Left cardiac atrium (tissue), 4 donors: ENCODE measurements at regions not wholly inside any gene's neighbourhood (a gene's known extent, or its start where the extent isn't known, plus 50 kb on each side); places are given as distances from the start of the nearest gene placed in this dataset.

Experiments
- ATAC-seq, 2 donors: fragments of 200-7000 bp; cut with Tn5 transposase; one replicate each; pipeline ENCODE4 v1.9.1; 2020; ENCODE audit warnings: mild to moderate bottlenecking in 2 of 2, moderate library complexity in 2 of 2
- DNase-seq: peaks from one replicate; pipeline ENCODE4 v3.0.0-alpha.2; 2020
- intact Hi-C, 2 donors: fragments of 100-400 bp; cut with DNase I; formaldehyde crosslinking; loops; one replicate each; pipeline versions ENCODE4 v1.14.1 to v1.15.1; 2022 to 2023
- donor health status: DM: no; HTN: yes; CAD: no.
- donor health status: DM: no; HTN: yes; CAD: no; lungs with severe emphysema.
- donor health status: DM: yes; HTN: yes; CAD: no.
- donor health status: Dilated cardiomyopathy.

DNA sequence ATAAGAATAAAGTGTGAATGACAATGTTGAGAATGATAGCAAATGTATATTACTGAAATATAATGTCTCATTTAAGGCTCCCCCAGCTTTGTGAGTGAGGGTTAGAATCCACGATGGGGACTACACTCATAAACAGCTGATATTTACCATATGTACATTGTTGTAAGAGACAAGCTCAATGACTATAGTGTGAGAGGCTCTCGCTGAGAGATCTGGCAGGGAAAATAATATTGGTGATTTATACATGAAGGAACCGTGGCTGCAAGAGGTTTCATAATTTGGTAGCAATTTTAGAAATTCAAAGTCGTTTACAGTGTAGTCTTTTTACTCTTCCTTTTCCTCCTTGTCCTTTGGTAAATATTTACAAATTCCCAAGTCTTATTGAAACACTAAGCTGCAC lies 342.2 kb upstream of the AKR1E2 start:
- intact Hi-C loops = no loop called here
- ATAC-seq (no peak), DNase-seq (no peak)

DNA sequence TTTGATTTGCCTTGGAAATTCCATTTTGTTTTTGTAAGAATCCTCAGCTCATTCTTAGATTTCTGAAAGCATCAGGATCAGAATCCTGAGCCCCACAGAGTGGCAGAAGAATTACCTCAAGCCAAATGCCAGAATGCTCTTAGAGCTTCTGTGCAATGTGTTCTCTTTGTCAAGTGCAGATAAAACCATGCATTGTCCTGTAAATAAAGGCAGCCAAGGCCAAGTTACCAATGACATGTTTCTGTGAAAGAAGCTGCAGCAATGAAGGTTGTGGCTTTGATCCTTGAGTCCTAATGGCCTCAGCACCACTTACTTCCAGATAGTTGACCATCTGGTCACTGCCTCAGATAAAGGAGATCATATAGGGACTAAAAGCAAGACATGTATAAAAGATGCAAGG lies 343.3 kb upstream of the AKR1E2 start:
- no peak for DNase-seq
- no peak for ATAC-seq
- intact Hi-C loops = no loop called here

DNA sequence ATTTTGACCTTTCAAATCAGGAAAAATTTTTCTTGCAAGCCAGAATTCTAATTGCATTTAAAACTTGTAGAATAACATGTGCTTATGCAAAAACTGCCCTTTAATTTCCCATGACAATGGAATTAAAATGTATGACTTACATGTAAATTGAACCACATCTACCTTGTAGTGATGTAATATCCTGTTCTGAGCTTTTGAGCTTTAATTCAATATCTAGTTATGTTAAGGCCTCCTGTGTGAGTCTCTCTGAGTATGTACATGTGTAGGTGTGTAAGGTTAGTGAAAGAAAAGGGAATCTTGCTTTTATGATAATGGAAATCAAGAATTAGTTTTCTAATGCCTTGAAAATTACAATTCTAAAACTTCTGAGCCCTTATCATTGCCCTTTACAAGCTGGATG lies 344.8 kb upstream of the AKR1E2 start:
- no peak for DNase-seq
- intact Hi-C loops = no loop called here
- ATAC-seq = no peak

DNA sequence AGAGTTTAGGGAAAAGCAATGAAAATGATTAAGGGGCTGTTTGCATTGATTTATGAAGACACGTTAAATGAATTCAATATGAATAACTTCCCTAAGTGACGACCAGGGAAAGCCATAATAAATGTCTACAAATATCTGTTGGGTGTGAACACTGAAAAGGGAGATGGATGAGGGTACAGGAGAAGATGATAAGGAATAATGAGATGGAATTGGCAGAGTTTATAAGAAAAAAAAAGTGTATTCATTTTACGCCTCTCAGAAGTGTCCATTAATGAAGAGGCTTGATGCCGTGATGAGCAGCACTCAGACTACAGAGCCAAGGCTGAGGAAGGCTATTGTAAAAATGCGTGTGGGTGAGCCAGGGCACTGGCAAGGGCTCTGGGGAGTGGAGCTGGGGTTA lies 346.7 kb upstream of the AKR1E2 start:
- intact Hi-C loops = no loop called here
- no peak for DNase-seq
- ATAC-seq = no peak

DNA sequence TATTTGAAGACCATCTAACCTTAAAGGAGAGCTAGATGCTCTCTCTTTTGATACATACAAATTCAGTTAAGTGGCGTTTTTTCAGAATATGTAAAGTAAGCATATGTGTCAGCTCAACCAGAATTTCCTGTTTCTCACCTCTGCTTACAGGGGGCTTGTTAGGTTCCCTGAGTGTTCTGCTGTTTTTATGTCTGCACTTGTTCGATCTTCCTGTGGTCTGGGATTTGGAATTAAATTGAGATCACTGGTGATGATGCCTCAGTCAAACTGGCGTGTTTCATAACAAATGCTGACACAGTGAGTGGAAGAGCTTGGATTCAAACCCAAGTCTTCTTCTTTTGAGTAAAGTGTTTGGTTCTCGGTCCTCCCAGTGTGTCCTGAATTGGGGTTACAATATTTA lies 348.3 kb upstream of the AKR1E2 start:
- intact Hi-C loops = no loop called here
- ATAC-seq (no peak), DNase-seq (no peak)

DNA sequence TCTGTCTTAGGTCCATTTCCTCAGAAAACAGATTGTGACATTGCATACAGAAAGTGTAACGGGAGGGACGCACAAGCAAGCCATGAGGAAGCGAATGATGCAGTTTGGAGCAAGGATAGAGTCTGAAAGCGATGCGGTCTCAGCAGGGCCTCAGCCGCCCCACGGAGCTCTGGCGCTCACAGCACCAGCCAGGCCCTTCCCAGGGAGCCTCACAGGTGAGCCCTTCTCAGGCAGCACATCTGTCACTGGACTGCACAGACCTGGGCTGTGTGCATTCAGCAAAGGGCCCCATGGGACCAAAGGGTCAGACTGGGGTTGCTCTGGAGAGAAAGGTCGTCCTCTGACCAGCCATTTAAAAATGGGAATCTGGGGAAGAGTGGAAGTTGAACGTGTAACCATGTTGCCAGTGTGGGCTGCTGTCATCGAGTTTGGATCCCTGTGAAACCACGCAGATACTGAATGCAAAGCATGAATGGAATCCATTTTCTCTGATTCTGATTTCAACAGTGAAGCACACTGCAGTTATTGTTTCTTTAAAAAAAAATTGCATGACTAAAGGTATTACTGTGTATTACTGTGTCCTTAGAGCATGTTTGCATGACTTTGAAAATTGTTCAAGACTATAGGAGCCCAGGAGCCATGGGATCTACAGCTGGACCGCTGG lies 350.0 kb upstream of the AKR1E2 start:
- intact Hi-C loops = no loop called here
- no peak for ATAC-seq

DNA sequence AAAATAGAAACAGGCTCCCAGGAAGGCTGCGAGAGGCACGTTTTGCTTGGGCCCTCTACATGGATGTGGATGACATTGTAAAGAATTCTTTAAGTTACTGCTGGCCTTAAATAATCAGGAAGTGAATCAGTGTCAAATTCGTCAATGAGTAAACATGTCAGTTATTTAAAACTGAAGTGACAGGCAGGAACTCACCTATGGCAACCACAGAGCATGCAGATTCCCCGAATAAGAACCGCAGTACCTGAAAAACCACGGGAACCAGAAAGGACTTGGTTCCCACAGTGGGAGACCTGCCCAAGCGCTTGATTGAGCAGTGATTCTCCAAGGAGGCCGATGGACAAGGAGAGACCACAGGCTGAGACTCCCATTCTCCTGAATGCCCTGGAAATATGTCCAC lies 351.2 kb upstream of the AKR1E2 start:
- DNase-seq (no peak), ATAC-seq (no peak)
- intact Hi-C loops = no loop called here

More for the DNA sequence above, 350.0 kb upstream of the AKR1E2 start:
- no peak for DNase-seq

DNA sequence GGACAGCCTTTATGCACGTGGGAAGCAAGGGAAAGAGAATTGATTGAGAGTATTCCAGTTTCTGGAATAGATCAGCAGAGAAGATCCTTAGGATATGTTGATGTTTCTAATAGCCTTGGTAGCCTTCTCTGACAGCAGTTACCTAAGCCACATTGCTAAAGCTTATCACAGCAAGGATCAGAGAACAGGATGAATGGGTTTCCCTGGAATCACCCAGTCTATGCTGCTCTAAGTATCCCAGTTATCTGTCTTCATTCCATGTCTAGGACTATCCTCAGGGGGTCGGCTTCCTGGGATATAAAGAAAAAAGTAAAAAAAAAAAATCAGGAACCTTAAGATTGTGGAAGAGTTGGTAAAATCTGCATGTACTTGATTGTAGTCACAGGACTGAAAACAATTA lies 352.0 kb upstream of the AKR1E2 start:
- DNase-seq (no peak), ATAC-seq (no peak)
- intact Hi-C loops = no loop called here

DNA sequence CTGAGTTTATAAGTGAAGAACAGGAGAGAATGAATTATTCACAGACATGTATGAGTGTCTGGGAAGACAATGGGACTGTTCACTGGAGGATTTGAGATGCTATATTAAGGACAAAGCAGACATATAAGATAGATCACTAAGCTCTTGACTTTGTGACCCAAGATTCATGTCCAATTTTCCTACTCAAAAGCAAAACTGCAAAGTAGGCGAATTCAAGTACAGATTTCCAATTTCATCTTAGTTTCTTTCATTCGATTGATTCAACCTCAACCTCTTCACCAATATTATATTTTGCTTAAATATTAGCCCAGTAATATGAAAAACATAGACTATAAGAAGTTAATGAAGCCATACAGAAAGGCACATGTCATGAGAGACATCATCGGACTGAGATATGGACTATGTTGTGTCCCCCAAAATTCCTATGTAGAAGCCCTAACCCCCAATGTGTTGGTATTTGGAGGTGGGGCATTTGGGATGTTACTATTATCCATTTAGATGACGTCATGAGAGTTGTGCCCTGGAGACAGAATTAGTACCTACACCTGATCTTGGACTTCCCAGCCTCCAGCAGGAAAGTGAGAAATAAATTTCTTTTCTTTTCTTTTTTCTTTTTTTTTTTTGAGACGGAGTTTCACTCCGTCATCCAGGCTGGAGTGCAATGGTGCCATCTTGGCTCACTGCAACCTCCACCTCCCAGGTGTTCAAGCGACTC lies 353.7 kb upstream of the AKR1E2 start:
- DNase-seq (no peak), ATAC-seq (no peak)
- intact Hi-C loops = no loop called here

DNA sequence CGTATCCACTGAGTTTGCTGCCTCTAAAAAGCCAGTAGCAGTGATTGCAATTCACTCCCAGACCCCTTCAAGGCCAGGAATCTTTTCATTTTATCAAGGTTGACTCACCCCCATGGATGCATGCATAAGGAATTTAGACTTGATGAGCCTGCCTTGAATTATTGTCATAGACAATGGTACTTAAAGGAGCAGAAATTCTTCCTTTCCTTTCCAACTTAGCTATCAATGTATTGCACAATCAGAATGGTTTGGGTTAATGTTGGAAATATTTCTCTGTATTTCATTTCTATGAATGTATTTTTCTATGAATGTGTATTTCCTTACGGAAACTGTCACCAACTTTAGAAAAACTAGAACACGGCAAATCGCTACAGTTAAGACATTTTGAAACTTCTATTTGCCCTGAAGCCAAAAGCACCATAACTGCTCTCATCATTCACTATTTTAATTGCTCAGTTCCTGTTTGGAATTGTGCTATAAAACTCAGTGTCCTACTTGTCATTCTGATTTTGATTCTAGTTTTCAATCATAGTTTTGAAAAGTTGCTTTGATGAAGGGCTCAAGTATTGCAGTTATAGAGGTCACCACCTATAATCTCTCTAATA lies 355.7 kb upstream of the AKR1E2 start:
- ATAC-seq (no peak), DNase-seq (no peak)
- intact Hi-C loops = no loop called here

DNA sequence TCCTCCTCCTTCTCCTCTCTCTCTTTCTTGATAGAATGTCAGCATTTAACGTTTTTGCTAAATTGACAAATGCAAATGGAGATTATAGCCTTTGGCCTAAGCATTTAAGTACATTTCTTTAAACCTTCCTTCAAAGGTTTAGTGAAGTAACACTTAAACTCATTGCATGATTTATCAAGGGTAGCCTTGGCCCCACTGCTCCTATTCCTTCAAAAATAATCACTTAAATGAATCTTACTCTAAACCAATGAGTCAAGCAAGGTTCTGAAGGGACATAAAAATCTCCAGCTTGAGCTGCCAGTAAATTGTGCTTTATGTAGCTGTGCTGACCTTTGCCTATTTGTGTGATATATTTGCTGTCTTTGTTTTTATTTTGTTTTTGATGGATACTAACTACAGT lies 358.5 kb upstream of the AKR1E2 start:
- DNase-seq (no peak), ATAC-seq (no peak)
- intact Hi-C loops = no loop called here

DNA sequence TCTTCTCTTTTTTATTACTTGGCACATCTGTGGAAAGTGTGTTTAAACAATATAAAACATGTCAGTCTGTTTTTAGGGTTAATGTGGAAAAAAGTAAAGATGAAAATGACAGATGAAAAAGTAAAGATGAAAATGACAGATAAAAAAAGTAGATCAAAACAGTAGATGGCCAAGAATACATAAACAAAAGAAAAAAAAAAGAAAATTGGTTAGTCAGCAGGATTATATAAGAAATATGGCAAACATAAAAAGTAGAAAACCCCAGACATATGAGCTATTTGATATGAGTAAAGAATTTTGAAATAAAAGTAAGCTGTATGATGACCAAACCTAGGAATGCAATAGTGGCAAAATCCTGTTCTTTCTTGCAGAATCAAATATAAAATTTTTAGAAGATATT lies 365.7 kb upstream of the AKR1E2 start:
- intact Hi-C loops = no loop called here
- ATAC-seq (no peak), DNase-seq (no peak)

DNA sequence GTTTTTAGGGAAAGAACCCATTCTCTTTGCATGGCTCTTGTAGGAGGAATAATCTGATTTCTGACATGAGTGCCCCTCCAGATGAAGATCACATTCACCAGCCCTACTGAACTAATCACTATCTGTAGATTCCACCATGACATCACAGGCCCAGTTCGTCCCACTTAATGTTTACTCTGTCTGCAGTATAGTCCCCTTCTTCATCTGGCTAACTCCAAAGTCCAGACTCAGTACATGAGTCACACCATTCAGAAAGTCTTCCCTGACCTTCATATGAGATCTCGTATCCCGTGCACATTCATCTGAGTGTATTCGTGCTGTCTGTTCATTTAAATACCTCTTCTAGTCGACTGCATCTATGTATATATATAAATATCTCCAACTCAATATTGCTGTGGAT lies 366.5 kb upstream of the AKR1E2 start:
- intact Hi-C loops = no loop called here
- ATAC-seq (no peak), DNase-seq (no peak)

DNA sequence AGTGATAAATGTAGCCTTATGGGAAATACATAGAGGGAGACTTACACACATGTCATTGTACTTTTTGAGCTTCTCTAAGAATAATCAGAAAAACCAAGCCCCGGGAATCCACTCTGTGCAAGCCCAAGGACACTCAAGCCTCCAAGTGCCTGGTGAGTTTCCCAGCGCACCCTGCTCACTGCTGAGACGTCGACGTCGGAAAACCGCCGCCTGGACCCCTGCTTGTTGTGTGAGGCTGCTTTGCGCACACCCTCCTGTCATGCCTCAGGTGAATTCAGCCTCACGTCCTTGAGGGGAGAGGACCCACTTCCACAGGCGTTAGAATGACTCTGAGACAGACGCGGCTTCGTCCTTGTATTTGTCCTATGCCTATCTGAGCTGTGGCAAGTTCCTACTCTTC lies 368.4 kb upstream of the AKR1E2 start:
- no peak for ATAC-seq
- intact Hi-C loops = no loop called here
- DNase-seq = no peak

DNA sequence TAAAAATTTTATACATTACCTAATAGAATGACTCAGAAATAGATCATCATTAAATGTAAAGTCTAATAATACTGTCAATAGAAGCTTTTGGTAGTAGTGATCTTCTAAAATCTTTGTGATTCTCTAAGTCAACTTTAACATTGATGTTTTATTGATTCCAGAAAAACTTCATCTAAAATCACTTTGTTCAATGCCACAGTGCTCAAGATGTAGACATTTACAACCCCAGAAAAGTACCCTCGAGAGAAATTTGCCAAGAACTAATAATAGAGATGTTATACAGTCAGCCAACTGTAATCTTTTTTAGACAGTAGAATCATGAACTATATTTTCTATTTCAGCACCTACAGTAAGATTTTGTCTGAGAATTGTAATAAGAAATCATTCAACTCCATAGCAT lies 369.2 kb upstream of the AKR1E2 start:
- DNase-seq = no peak

DNA sequence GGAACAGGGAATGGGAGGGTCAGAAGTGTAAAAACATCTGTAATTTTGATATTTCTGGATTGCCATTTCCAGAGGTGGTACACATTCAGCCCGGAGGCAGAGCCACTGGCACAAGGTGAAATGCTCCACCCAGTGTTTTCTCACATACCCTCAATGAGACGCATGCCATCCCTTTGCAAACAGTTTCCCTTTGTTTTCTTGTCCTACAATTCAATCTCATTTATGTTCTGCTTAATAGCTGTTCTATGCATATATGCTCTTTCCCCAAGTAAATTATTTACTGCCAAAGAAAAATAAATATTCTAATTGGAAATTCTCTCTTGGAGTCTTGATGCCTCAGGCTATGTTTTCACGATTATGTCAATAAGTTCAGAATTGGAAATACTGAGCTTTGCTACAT lies 369.7 kb upstream of the AKR1E2 start:
- no peak for ATAC-seq
- DNase-seq = no peak
- intact Hi-C loops = no loop called here

More for the DNA sequence above, 369.2 kb upstream of the AKR1E2 start:
- intact Hi-C loops = no loop called here
- ATAC-seq = no peak

DNA sequence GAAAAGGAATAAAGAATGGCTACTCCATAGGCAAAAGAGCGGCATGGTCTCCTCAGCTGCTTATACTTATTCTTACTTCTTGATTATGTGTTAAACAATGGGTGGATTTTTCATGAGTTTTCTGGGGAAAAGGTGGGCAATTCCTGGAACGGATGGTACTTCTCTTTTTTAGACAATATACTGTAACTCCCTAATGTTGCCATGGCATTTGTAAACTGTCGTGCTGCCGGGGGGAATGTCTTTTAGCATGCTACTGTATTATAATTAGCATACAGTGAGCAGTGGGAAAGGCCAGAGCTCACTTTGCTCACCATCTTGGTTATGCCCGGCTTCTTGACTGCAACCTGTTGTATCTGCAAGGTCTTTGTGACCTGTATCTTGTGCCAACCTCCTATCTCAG lies 372.1 kb upstream of the AKR1E2 start:
- intact Hi-C loops = no loop called here
- ATAC-seq = no peak

DNA sequence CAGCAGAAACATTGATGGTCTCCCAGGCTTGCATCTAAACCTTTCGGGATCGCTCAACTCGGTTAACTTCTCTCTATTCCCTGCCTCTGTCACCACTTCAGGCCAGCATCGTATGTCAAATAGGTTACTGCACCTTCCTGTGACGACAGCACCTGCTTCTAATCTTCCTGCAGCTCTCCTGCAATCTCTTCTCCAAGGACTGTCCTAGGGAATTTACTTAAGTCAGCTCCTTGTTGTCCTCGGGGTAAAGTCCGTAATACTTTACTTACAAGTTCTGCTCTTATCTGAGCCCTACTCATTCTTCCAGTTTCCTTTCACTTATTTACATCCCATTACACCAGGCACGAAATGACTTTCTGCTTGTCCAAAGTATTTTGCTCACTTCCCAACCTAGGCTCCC lies 372.7 kb upstream of the AKR1E2 start:
- DNase-seq (no peak), ATAC-seq (no peak)
- intact Hi-C loops = no loop called here

More for the DNA sequence above, 372.1 kb upstream of the AKR1E2 start:
- DNase-seq = no peak

DNA sequence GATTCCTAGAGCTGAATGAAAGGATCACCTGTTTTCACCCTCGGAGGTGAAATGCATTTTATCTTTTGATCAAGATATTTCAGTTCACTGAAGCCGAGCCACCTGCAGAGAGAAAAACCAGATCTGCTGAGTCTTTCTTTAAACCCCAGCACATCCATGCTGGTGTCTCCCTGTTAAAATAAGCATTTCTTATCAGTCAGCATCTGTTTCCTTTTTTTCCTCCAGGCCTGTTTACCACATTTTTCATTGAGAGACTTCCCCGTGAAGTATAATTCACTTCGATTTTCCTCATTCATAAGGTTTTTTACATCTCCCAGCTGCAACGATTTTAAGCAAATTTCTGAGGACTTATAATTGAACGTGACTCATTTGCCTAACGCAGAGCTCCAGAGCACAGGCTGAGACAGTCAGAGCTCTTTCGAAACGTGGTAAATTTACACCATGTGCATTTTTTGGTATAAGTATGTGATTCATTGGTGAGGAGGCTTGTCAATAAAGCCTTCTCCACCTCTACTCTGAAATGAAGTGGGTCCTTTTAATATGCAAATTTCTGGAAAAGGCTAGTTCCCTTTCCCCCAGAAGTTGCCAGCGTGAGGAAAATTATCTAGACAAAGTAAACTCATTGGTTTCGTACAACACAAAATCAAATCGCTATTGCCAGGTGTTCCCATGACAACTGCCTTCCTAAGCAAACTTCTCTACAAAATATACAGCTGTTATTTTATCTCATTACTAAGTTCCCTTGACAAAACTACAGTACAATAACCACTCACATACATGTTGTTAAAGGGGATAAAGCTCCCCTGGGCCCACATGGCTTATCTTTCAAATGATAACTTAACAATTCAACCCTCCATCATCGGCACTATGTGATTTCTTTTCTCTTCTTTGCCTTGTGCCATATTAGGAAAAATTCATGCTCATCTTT lies 374.8 kb upstream of the AKR1E2 start:
- ATAC-seq (peak in 1 of 2 donors; percentile 42), DNase-seq (no peak)
- intact Hi-C loops = no loop called here

DNA sequence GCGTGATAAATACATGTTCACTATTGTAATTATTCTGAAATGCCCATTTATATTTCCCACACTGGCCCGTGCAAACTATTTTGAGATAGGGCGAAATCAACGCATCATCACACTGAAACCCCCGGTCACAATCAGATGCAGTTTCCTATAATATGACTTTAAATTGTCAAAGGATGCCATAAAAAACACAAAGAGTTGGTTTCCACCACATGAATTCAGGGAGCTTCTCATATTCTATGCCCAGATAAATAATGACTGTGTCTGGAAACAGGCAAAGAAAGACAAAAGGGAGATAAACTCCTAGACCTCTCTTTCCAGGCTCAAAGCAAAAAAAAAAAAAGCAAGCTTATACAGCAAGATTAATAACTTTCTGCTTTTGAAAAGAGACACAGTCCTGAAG lies 375.8 kb upstream of the AKR1E2 start:
- intact Hi-C loops = no loop called here
- no peak for ATAC-seq
- no peak for DNase-seq
